Stimulated activated CD8-positive, alpha-beta memory T cell treated with anti-CD3 and anti-CD28 coated beads, Interleukin-4, amount 100 ng/mL, for 48 hours (primary cell): ENCODE measurements at regions not wholly inside any gene's neighbourhood (a gene's known extent, or its start where the extent isn't known, plus 50 kb on each side); places are given as distances from the start of the nearest gene placed in this dataset.

Experiments used
- DNase-seq: peaks from one replicate; pipeline ENCODE4 v3.0.0-alpha.2; 2020

- peak; percentile 73 for DNase-seq
Measured at GRCh38 chr22:45096256-45096907, 67.3 kb upstream of the NUP50 start.

GRCh38 chr22:45097061-45097460 lies 66.7 kb upstream of the NUP50 start:
- DNase-seq, result no peak

GRCh38 chr22:45098056-45098455 lies 65.7 kb upstream of the NUP50 start:
- no peak for DNase-seq

GRCh38 chr22:45099961-45100360 lies 63.8 kb upstream of the NUP50 start:
- DNase-seq, result no peak

GRCh38 chr22:45101515-45102227 lies 62.1 kb upstream of the NUP50 start:
- peak; percentile 51 for DNase-seq

GRCh38 chr22:45102896-45103420 lies 60.8 kb upstream of the NUP50 start:
- DNase-seq, result no peak

GRCh38 chr22:45103756-45104155 lies 60.0 kb upstream of the NUP50 start:
- no peak for DNase-seq

- DNase-seq, result no peak
Measured at GRCh38 chr22:45104313-45104712, 59.4 kb upstream of the NUP50 start.

GRCh38 chr22:45105281-45105702 lies 58.4 kb upstream of the NUP50 start:
- DNase-seq, result no peak

- no peak for DNase-seq
Measured at GRCh38 chr22:45107671-45108070, 56.1 kb upstream of the NUP50 start.

GRCh38 chr22:45112136-45112879 lies 51.4 kb upstream of the NUP50 start:
- no peak for DNase-seq
